Esophagus mucosa (tissue), 1 donor: ENCODE measurements at regions not wholly inside any gene's neighbourhood (a gene's known extent, or its start where the extent isn't known, plus 50 kb on each side); places are given as distances from the start of the nearest gene placed in this dataset.

Experiments used
- ATAC-seq: fragments of 200-7000 bp; cut with Tn5 transposase; one replicate; pipeline ENCODE4 v1.9.1; 2020
- donor health status: DM: yes; HTN: yes; CAD: no.

- no peak for ATAC-seq
Observed at GRCh38 chr15:31842532-31843195, 187.7 kb upstream of the CHRNA7 start.

DNA sequence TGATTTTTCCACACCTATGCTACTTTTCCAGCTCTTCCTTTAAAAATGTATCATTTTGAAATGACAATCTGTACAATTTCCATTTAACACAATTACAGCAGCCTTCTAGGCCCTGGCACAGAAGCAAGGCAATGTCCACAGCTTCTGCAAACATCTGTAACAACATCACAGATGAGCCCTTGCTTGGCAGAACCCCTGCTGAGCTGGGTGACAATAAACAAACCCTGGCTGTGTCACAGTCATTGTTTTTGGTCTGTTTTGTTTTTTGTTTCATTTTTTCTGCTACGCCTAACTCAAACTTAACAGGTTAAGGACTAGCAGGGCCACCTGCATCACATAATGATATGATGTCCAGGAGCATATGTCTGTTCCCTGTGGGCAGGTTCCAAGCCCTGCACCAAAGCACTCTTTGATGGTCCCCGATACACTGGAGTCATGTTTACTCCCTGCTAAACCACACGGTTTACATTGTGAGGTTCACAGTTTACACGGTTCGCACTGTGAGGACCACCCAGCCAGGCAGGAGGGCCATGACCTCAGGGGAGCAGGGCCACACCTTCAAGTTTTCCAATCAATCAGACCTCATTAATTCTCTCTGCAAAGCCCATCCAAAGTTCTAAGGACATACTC is 186.8 kb upstream of the CHRNA7 start:
- ATAC-seq = no peak

DNA sequence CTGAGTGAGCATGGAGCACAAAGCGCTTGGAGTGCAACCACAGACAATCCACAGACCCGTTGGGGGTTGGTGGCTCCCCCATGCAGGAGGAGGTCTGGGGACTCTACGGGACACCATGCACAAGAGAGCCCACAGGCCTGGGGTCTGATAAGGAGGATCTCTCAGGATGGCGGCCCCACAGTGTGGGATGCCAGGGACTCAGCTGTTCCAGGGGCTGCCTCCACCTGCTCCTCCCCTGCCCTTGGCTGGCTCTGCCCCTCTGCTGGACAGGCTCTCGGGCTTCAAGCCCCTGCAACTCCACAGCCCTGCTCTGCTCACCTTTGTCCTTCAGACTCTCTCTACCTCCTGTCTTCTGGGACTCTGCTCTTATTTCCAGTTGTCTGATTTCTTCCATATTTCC is 184.5 kb upstream of the CHRNA7 start:
- no peak for ATAC-seq

- no peak for ATAC-seq
Observed at GRCh38 chr15:31847961-31848360, 182.4 kb upstream of the CHRNA7 start.

GRCh38 chr15:31848621-31849020 is 181.7 kb upstream of the CHRNA7 start:
- ATAC-seq = no peak

GRCh38 chr15:31852933-31853799 is 177.1 kb upstream of the CHRNA7 start:
- ATAC-seq = no peak

DNA sequence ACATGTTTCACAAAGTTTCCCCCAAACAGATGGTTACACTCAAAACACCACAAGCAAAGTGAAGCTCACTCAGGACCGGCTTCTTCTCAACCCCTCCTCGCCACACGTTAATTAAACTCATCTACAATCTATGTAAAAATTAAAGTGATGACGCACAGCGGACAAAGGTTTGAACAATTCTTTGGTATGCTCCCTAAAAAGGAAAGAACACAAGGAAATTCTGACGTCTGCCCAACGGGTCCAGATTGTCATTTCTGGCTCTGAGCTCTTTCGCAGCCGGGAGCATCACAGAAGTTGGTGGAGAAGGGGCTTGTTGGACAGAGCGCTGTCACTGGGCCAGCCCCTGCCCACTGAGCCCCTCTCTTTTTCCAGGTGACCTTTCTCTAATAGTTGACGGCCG is 173.7 kb upstream of the CHRNA7 start:
- ATAC-seq = no peak

DNA sequence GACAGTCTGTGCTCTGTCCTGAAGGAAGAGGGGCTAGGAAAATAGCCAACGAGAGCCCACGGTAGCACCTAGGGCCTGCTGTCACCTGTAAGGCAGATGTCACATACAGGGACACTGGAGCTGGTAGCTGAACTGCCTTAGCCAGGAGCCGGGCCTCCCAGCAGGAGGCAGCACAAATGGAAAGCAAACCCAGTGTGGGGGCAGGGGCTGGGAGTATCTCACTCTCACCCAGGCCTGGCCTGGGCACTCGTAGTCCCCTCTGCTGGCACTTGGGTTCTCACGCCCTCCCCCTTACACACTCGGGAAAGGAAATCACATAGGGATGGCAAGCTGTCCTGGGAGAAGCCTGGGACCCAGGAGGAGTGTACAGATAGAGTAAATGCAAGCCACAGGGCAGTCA is 173.1 kb upstream of the CHRNA7 start:
- ATAC-seq = no peak

DNA sequence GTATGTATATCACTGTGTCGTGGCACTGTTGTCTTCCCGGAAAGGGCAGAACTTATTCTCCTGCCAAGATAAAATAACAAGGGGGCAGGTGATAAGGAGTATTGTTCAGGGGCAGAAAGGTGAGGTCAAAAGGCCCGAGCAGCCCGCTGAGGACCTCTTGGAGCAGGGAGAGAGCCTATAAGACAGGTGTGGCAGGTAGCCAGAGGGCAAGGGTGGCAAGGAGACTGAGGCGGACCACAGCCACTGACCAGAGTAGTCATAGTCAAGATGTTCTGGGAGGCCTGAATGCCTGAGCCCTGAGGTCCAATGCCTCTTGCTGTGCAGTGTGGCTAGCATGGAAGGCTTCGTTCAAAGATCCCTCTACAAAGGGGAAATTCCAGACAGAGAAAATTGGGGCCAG is 172.3 kb upstream of the CHRNA7 start:
- ATAC-seq = no peak

DNA sequence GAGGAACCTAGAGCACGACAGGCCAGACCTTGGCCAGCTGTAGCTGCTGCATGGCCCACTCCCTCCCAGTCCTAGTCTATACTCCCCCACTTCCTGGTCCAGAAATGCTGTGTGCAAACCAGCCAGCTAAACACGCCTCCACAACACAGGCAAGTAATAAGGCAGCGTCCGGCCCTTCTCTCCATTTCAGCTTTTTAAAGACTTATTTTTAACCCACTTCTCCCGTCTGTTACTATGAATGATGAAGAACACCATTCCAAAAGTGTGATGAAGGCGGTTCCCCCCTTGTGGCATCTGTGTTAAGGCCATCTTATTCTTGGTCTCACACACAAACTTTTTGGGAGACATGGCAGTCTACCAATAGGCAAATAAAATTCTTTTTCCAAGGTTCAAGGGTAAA is 164.1 kb upstream of the CHRNA7 start:
- no peak for ATAC-seq

GRCh38 chr15:31867536-31868442 is 162.5 kb upstream of the CHRNA7 start:
- no peak for ATAC-seq

GRCh38 chr15:31869686-31870307 is 160.5 kb upstream of the CHRNA7 start:
- ATAC-seq = peak; percentile 2

DNA sequence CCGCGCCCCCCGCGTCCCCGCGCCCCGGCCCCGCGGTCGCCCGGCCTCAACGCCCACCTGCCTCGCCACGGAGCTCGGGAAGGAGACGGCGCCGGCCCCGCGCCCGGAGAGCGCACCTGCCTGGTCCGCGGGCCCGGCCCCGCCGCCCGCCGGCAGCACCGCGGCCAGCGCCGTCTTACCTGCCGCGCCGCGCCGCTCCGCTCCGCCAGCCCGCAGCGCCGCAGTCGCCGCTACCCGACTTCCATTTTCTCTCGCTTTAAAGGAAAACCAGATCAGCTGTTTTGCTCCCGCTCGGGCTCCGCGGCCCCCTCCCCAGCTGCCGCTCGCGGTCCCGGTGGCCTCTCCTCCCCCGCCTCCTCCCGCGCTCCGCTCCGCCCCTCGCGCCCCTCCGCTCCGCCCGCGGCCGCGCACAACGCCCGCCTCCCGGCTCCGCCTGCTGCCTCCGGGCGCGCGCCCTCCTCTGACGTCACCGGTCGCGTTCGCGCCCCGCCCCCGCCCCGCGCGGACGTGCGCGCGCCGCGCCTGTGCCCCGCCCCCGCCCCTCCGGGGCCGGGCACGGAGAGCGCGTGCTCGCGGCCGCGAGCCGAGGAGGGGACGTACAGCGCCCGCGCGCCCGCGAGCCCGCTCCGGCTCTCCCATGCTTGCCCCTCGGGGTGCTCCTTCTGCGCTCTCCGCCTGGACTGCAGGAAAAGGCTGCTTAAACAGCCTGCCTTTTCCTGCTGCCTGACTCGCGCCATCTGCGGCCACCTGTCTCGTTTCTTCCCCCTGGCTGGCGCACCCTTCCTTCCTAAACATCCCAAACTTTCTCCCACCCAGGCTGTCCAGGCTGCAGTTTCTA is 159.8 kb upstream of the CHRNA7 start, which contains the start of gene OTUD7A:
Gene OTUD7A, minus strand, starts transcription at position 346 of the 838 bp plus-strand sequence.
- ATAC-seq = peak; percentile 98

DNA sequence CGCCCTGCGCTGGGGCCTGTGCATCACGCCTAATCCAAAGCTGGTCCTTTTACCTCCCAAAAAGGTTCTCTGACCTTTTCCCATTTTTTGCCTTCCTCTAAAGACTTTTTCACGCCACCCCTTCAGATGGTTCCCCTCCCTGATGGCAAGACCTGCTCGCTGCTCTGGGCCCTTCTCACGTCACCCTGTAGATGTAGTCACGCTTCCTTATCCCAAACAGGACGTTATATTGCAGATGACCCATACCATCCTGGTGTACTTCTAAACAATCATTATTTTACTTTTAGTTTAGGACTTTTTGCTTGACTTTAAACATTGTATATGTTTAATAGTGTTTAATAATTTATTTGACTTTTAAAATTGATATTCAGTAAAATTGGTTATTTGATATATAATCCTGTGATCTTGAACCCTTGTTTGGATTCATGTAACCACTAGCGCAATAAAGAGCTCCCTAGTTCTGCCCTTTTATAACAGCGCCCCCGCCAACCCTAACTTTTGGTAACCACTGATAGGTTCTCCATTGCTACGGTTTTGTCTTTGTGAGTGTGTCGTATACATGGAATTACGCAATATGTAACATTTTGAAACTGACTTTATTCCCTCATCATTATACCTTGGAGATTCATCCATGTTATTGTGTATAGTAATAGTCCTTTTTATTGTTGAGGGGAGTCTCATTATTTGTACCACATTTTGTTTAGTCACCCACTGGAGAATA is 159.0 kb upstream of the CHRNA7 start:
- peak; percentile 33 for ATAC-seq

GRCh38 chr15:31871887-31872281 is 158.4 kb upstream of the CHRNA7 start:
- ATAC-seq = no peak

- no peak for ATAC-seq
Observed at GRCh38 chr15:31887246-31887645, 143.1 kb upstream of the CHRNA7 start.

- no peak for ATAC-seq
Observed at GRCh38 chr15:31892513-31892912, 137.8 kb upstream of the CHRNA7 start.

- no peak for ATAC-seq
Observed at GRCh38 chr15:31893780-31894179, 136.5 kb upstream of the CHRNA7 start.

GRCh38 chr15:31897746-31898145 is 132.6 kb upstream of the CHRNA7 start:
- ATAC-seq = no peak

DNA sequence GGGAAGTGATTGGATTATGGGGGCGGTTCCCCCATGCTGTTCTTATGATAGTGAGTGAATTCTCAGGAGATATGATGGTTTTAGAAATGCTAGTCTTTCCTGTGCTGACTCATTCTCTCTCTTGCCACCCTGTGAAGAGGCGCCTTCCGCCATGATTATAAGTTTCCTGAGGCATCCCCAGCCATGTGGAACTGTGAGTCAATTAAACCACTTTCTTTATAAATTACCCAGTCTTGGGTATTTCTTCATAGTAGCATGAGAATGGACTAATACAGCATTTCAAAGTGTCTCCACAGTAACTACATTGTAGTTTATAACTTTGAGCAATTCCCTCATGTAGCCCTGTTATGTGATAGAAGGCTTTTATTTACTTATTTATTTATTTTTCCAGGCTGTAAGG is 128.8 kb upstream of the CHRNA7 start:
- no peak for ATAC-seq
